ENCODE measurements at regions not wholly inside any gene's neighbourhood (a gene's known extent, or its start where the extent isn't known, plus 50 kb on each side); places are given as distances from the start of the nearest gene placed in this dataset.
A peak's percentile ranks its signal among the peaks of the same experiment; 100 is the strongest.

DNA sequence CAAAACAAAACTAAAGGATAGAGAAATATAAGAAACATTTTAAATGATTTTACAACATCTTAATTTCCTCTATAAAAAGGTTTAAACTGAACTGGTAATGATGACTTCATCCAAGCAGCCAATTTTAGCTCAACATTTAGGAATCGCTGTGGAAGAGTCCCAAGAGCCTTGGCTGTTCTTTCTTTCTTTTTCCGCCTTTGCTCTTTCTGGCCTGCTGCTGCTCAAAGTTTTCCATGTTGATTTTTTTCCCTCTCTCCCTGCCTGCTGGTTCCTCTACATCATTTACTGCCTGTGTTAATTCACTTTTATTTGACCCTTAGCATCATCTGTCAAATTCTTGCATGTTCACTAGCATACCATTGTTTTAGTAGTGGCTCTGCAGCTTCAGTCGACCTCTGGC, 146.9 kb downstream of the EVX1 start:
- Mint-ChIP-seq H3K27ac (no peak overlapping the region), H3K4me1 (peaks cover 9% of the 10 kb centered on the region), H3K4me3 (no peak overlapping the region), H3K36me3 (no peaks in the 10 kb centered on the region), H3K27me3 (ENCODE audit: insufficient read depth, low read depth) (peaks cover 4% of the 10 kb centered on the region), H3K9me3 (no peaks in the 10 kb centered on the region)
- H3K4me1 ChIP-seq, result no peaks in the 10 kb centered on the region
- H3K4me3 ChIP-seq, result no peak overlapping the region
- no peaks in the 10 kb centered on the region for H3K79me2 ChIP-seq (ENCODE audit: low read depth)
- TF ChIP-seq EZH2phosphoT487 (IDR thresholded peaks at IDR 0.05), result no peak
- TF ChIP-seq EZH2 (IDR thresholded peaks at IDR 0.05), result no peak
- TF ChIP-seq CTCF (IDR thresholded peaks at IDR 0.05), result no peak
- no peak for DNase-seq (ENCODE audit: low spot score)
- no peak overlapping the region for H3K9ac ChIP-seq
- no peak overlapping the region for H3K27ac ChIP-seq
- H3K27me3 ChIP-seq, result no peaks in the 10 kb centered on the region
- H2AFZ ChIP-seq (replicated peaks), result peak overlapping the region; percentile 39
- no peaks in the 10 kb centered on the region for H3K9me3 ChIP-seq (ENCODE audit: low read depth)
- H4K20me1 ChIP-seq (ENCODE audit: low read depth), result no peaks in the 10 kb centered on the region
- H3K4me2 ChIP-seq, result no peak overlapping the region
- no peaks in the 10 kb centered on the region for H3F3A ChIP-seq (ENCODE audit: low read depth)
- H3K36me3 ChIP-seq, result no peaks in the 10 kb centered on the region

GRCh38 chr7:27392477-27392876, 149.9 kb downstream of the EVX1 start:
- no peak overlapping the region for H3K27ac ChIP-seq
- H3K4me2 ChIP-seq, result no peak overlapping the region
- Mint-ChIP-seq H3K4me1 (peaks cover 9% of the 10 kb centered on the region), H3K27me3 (ENCODE audit: insufficient read depth, low read depth) (peaks cover 3% of the 10 kb centered on the region), H3K9me3 (no peaks in the 10 kb centered on the region), H3K36me3 (no peaks in the 10 kb centered on the region), H3K27ac (no peak overlapping the region), H3K4me3 (no peak overlapping the region)
- H3K4me1 ChIP-seq, result no peaks in the 10 kb centered on the region
- no peaks in the 10 kb centered on the region for H3K79me2 ChIP-seq (ENCODE audit: low read depth)
- no peak for DNase-seq (ENCODE audit: low spot score)
- TF ChIP-seq EZH2 (IDR thresholded peaks at IDR 0.05), result no peak
- TF ChIP-seq EZH2phosphoT487 (IDR thresholded peaks at IDR 0.05), result no peak
- TF ChIP-seq CTCF (IDR thresholded peaks at IDR 0.05), result no peak
- no peaks in the 10 kb centered on the region for H3K27me3 ChIP-seq
- no peak overlapping the region for H2AFZ ChIP-seq (replicated peaks)
- no peaks in the 10 kb centered on the region for H3F3A ChIP-seq (ENCODE audit: low read depth)
- no peaks in the 10 kb centered on the region for H3K9me3 ChIP-seq (ENCODE audit: low read depth)
- H3K36me3 ChIP-seq, result no peaks in the 10 kb centered on the region
- H3K4me3 ChIP-seq, result no peak overlapping the region
- H3K9ac ChIP-seq, result no peak overlapping the region
- no peaks in the 10 kb centered on the region for H4K20me1 ChIP-seq (ENCODE audit: low read depth)

DNA sequence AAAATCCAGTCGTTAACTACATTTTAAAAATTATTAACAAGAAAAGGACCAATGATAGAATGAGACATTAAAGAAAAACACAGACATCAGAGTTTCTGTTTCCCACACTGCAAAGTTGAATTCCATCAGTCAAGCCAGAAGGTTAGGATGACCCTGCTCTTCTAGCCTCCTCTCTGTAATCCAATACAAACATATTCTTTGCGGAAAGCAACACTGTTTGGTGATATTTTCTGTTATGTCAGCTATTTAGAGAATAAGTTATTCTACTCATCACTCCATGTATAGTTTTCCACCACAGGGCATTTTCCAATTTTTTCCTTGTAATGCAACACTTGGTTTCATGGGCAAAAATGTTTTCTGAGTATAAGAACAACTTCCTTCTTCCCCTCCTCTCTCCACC, 152.3 kb downstream of the EVX1 start:
- H4K20me1 ChIP-seq (ENCODE audit: low read depth), result no peaks in the 10 kb centered on the region
- no peak for TF ChIP-seq EZH2phosphoT487 (IDR thresholded peaks at IDR 0.05)
- no peak for TF ChIP-seq CTCF (IDR thresholded peaks at IDR 0.05)
- TF ChIP-seq EZH2 (IDR thresholded peaks at IDR 0.05), result no peak
- H3K4me1 ChIP-seq, result no peaks in the 10 kb centered on the region
- no peaks in the 10 kb centered on the region for H3K36me3 ChIP-seq
- Mint-ChIP-seq H3K36me3 (no peaks in the 10 kb centered on the region), H3K4me1 (no peaks in the 10 kb centered on the region), H3K9me3 (no peaks in the 10 kb centered on the region), H3K27me3 (ENCODE audit: insufficient read depth, low read depth) (peaks cover 3% of the 10 kb centered on the region), H3K27ac (no peak overlapping the region), H3K4me3 (no peak overlapping the region)
- no peaks in the 10 kb centered on the region for H3K9me3 ChIP-seq (ENCODE audit: low read depth)
- H3K27me3 ChIP-seq, result no peaks in the 10 kb centered on the region
- no peak overlapping the region for H2AFZ ChIP-seq (replicated peaks)
- H3K79me2 ChIP-seq (ENCODE audit: low read depth), result no peaks in the 10 kb centered on the region
- H3K4me2 ChIP-seq, result no peak overlapping the region
- no peaks in the 10 kb centered on the region for H3F3A ChIP-seq (ENCODE audit: low read depth)
- no peak overlapping the region for H3K9ac ChIP-seq
- no peak overlapping the region for H3K27ac ChIP-seq
- no peak overlapping the region for H3K4me3 ChIP-seq
- DNase-seq (ENCODE audit: low spot score), result no peak

GRCh38 chr7:27395626-27396025, 153.0 kb downstream of the EVX1 start:
- TF ChIP-seq EZH2 (IDR thresholded peaks at IDR 0.05), result no peak
- TF ChIP-seq EZH2phosphoT487 (IDR thresholded peaks at IDR 0.05), result no peak
- no peak for TF ChIP-seq CTCF (IDR thresholded peaks at IDR 0.05)
- H3K36me3 Mint-ChIP-seq, result no peaks in the 10 kb centered on the region
- no peak overlapping the region for H3K4me2 ChIP-seq
- no peaks in the 10 kb centered on the region for H3K79me2 ChIP-seq (ENCODE audit: low read depth)
- no peaks in the 10 kb centered on the region for H3F3A ChIP-seq (ENCODE audit: low read depth)
- H2AFZ ChIP-seq (replicated peaks), result no peak overlapping the region
- H3K4me3 ChIP-seq, result no peak overlapping the region
- H3K27ac ChIP-seq, result no peak overlapping the region
- H3K4me1 ChIP-seq, result no peaks in the 10 kb centered on the region
- no peak overlapping the region for H3K27ac Mint-ChIP-seq
- no peak overlapping the region for H3K4me3 Mint-ChIP-seq
- H3K27me3 ChIP-seq, result no peaks in the 10 kb centered on the region
- no peaks in the 10 kb centered on the region for H4K20me1 ChIP-seq (ENCODE audit: low read depth)
- no peaks in the 10 kb centered on the region for H3K9me3 Mint-ChIP-seq
- H3K27me3 Mint-ChIP-seq (ENCODE audit: insufficient read depth, low read depth), result peaks cover 3% of the 10 kb centered on the region
- no peak for DNase-seq (ENCODE audit: low spot score)
- no peaks in the 10 kb centered on the region for H3K36me3 ChIP-seq
- H3K9me3 ChIP-seq (ENCODE audit: low read depth), result no peaks in the 10 kb centered on the region
- H3K4me1 Mint-ChIP-seq, result no peaks in the 10 kb centered on the region
- no peak overlapping the region for H3K9ac ChIP-seq

Data from neural progenitor cell (in vitro differentiated cells).